H1 (cell line): ENCODE measurements at regions not wholly inside any gene's neighbourhood (a gene's known extent, or its start where the extent isn't known, plus 50 kb on each side); places are given as distances from the start of the nearest gene placed in this dataset.

Experiments used
- ATF2 ChIP-seq: IDR thresholded peaks from 2 replicates; pipeline ENCODE4 v1.6.1; 2012; ENCODE audit warnings: low read length, inconsistent platforms
- CHD2 ChIP-seq: IDR thresholded peaks from 2 replicates; pipeline ENCODE4 v1.6.1; 2012; ENCODE audit warnings: low read length, improper control_type of control experiment
- EGR1 ChIP-seq: IDR thresholded peaks from 2 replicates; pipeline ENCODE4 v1.6.1; 2011; ENCODE audit warnings: low read depth, low read length, borderline replicate concordance
- USF2 ChIP-seq: IDR thresholded peaks from 2 replicates; pipeline ENCODE4 v1.6.1; 2011; ENCODE audit warnings: low read length, improper control_type of control experiment

- no peak for TF ChIP-seq ATF2
- no peak for TF ChIP-seq EGR1
- no peak for TF ChIP-seq USF2
- TF ChIP-seq CHD2, result no peak
- TF ChIP-seq, all 59 proteins: peak for 0
Measured at GRCh38 chr2:204089574-204089973, 153.0 kb downstream of the ICOS start (continued).
